Astrocyte of the cerebellum (primary cell): ENCODE measurements at regions not wholly inside any gene's neighbourhood (a gene's known extent, or its start where the extent isn't known, plus 50 kb on each side); places are given as distances from the start of the nearest gene placed in this dataset.

Experiments
- DNase-seq: peaks from one replicate; pipeline ENCODE4 v3.0.0-alpha.2; 2011; ENCODE audit warnings: low read depth
- H3K4me3 ChIP-seq: 2 replicates; pipeline ENCODE4 v1.5.1; 2011; ENCODE audit warnings: mild to moderate bottlenecking, low read depth, low read length, moderate library complexity
- CTCF ChIP-seq: IDR thresholded peaks from 2 replicates; pipeline ENCODE4 v1.5.1; 2012; ENCODE audit warnings: low read length, low read depth, moderate library complexity, mild to moderate bottlenecking; ENCODE audit errors: missing control alignments
- in situ Hi-C: cut with HindIII; loops from 2 replicates; pipeline ENCODE4 v1.10.0; 2017; ENCODE audit warnings: low sequenced_read_pairs

GRCh38 chr17:5800131-5800530 lies 215.8 kb upstream of the NLRP1 start:
- no peak for DNase-seq
- no peak for TF ChIP-seq CTCF
- H3K4me3 ChIP-seq: no peak overlapping the region
- in situ Hi-C loops: no loop called here

DNA sequence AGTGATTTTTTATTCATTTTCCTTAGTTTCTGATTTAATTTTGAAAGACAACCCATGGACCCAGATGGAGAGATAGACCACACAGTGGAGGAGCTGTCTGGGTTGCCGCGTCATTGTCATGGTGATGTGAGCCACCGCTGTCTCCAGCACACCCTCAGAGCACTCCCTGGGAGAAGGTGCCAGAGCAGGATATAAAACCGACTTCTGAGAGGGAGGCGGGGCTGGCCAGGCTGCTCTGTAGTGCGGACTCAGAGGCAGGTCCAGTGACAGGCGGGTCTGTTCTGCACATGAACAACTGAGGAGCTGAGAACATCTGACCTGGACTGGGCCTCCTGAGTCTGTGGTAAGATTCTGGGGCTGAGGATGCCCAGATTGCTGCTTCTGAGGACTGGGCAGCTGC lies 216.3 kb upstream of the NLRP1 start:
- no peak for TF ChIP-seq CTCF
- in situ Hi-C loops: no loop called here
- no peak for DNase-seq
- no peak overlapping the region for H3K4me3 ChIP-seq

DNA sequence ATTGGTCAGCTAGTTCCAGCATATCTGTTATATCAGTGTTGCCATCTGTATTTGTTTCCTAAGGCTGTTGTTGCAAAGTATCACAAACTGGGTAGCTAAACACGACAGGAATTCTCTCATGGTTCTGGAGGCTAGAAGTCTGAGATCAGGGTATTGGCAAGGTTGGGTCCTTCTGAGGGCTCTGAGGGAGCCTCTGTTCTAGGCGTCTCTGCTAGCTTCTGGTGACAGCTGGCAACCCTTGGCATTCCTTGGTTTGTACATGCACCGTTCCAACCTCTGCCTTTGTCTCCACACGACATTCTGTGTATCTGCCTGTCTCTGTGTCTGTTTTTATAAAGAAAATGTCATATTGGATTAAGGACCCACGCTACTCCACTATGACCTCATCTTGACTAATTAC lies 219.9 kb upstream of the NLRP1 start:
- in situ Hi-C loops: no loop called here
- no peak for DNase-seq
- no peak overlapping the region for H3K4me3 ChIP-seq
- TF ChIP-seq CTCF: no peak

DNA sequence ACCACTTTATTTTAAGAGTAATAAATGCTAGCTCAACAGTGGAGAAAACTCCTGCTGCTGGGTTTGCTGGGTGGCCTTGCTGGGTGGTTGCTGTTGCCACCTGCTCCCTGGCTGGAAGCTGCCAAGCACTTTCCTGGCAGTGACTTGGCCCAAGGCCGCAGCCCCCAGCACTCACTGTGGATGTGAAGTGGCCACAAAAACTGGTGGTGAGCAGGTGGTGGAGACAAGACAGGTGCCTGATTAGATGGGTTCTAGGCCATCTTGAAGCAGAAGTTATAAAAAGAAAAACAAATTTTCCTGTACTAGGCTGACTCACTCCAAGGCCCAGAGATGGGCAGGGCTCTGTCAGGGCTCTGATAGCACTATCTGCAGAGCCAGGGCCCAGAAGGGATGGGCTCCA lies 224.7 kb upstream of the NLRP1 start:
- no peak for DNase-seq
- no peak for TF ChIP-seq CTCF
- no peak overlapping the region for H3K4me3 ChIP-seq
- in situ Hi-C loops: no loop called here

DNA sequence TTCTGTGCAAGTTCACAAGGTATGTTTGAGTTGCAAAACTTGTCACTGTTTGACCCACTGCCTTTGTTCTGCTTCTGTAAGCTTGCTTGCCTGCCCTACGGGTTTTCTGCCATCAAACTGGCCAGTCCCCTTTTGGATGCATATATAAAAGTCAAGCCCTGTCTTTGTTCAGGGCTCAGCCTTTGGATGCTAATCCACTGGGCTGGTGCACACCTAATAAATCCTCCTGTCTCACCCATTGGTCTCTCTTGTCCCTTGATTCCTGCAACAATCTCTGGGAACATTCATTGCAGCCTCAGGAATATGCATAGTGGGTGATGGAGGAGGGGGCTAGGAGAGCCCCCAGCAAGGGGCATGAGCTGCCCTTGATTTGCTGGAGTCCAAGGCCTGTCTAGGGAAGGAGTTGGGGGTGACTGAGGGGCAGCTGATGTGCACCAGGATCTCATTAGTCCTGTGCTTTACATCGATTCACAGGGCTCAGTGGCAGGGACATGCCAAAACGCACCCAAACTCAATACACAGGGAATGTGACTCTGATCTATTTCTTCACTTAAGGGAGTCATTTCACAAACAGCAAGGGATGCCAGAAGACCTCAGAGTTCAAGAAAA lies 225.4 kb upstream of the NLRP1 start:
- DNase-seq: no peak
- no peak for TF ChIP-seq CTCF
- H3K4me3 ChIP-seq: no peak overlapping the region
- in situ Hi-C loops: no loop called here

- H3K4me3 ChIP-seq: no peak overlapping the region
- TF ChIP-seq CTCF: no peak
- in situ Hi-C loops: no loop called here
- no peak for DNase-seq
Observed at GRCh38 chr17:5812590-5812989, 228.3 kb upstream of the NLRP1 start.

DNA sequence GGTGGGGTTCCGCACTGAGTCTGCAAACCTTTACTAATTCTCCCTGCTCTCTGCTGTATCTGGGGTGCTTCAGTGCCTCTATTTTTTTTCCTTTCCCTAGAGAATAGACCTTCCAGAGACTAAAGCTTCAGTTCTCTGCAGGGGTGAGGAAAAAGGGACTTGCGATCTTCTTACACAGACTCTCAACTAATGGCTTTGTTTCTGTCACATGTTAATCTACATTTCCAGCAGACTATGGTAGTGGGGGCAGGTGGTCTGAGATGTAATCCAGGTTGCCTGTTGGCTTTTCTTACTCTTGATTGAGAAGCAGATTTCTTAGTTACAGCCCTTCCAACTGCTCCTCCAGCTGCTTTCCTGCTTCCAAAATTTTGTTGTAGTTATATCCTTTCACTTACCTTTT lies 229.0 kb upstream of the NLRP1 start:
- no peak for TF ChIP-seq CTCF

More for the DNA sequence above, 229.0 kb upstream of the NLRP1 start:
- H3K4me3 ChIP-seq: no peak overlapping the region
- no peak for DNase-seq
- in situ Hi-C loops: no loop called here
